HepG2 (cell line): ENCODE measurements at regions not wholly inside any gene's neighbourhood (a gene's known extent, or its start where the extent isn't known, plus 50 kb on each side); places are given as distances from the start of the nearest gene placed in this dataset.

ENCODE experiments used
- CREBL2 ChIP-seq: sonication (generic); formaldehyde crosslinking; IDR thresholded peaks from 2 replicates; pipeline ENCODE4 v1.8.1; 2023; ENCODE audit warnings: missing genetic modification reagents, mild to moderate bottlenecking, borderline replicate concordance
- ERF ChIP-seq: IDR thresholded peaks from 2 replicates; pipeline ENCODE4 v1.6.1; 2018; ENCODE audit warnings: missing biosample characterization, missing genetic modification reagents
- FOXA3 ChIP-seq: IDR thresholded peaks from 2 replicates; pipeline ENCODE4 v1.6.1; 2016; ENCODE audit warnings: missing genetic modification reagents, missing compliant biosample characterization
- FOXP1 ChIP-seq, 2 experiments: fragments of 450-650 bp in 1 of 2; IDR thresholded peaks; 2 replicates each; pipeline ENCODE4 v1.6.1; 2017 to 2018; ENCODE audit warnings: antibody characterized with exemption in 1 of 2
- LCORL ChIP-seq, 2 experiments: fragments of 450-650 bp in 1 of 2; sonication (generic) in 1 of 2; formaldehyde crosslinking in 1 of 2; IDR thresholded peaks; 2 replicates each; pipeline versions ENCODE4 v1.5.0 to v1.6.1; 2017 to 2020; ENCODE audit warnings: antibody characterized with exemption in 1 of 2, missing genetic modification reagents in 1 of 2
- MAFK ChIP-seq, 2 experiments: IDR thresholded peaks in 1 of 2; conservative IDR thresholded peaks in 1 of 2; 2 replicates each; pipeline ENCODE4 v1.6.1; 2011; ENCODE audit warnings: improper control_type of control experiment in 2 of 2, low read length in 2 of 2
- MAZ ChIP-seq, 2 experiments: sonication (generic) in 1 of 2; formaldehyde crosslinking in 1 of 2; IDR thresholded peaks; 2 replicates each; pipeline versions ENCODE4 v1.5.0 to v1.6.1; 2012 to 2020; ENCODE audit warnings: low read depth in 2 of 2, mild to moderate bottlenecking in 2 of 2, borderline replicate concordance in 1 of 2, improper control_type of control experiment in 1 of 2, low read length in 1 of 2, missing genetic modification reagents in 1 of 2, moderate library complexity in 1 of 2
- MTF2 ChIP-seq: sonication (generic); formaldehyde crosslinking; IDR thresholded peaks from 2 replicates; pipeline ENCODE4 v1.5.0; 2020; ENCODE audit warnings: missing genetic modification reagents, borderline replicate concordance
- NAIF1 ChIP-seq: sonication (generic); formaldehyde crosslinking; IDR thresholded peaks from 2 replicates; pipeline ENCODE4 v1.5.0; 2020; ENCODE audit warnings: mild to moderate bottlenecking, missing genetic modification reagents, borderline replicate concordance
- NR2F6 ChIP-seq, 2 experiments: IDR thresholded peaks; 2 replicates each; pipeline ENCODE4 v1.6.1; 2016; ENCODE audit warnings: antibody characterized with exemption in 1 of 2, mild to moderate bottlenecking in 1 of 2
- RBFOX2 ChIP-seq: fragments of 200-400 bp; formaldehyde crosslinking; IDR thresholded peaks from 2 replicates; pipeline ENCODE4 v1.6.1; 2017; ENCODE audit warnings: low read depth, mild to moderate bottlenecking, low read length
- SAP130 ChIP-seq: IDR thresholded peaks from 2 replicates; pipeline ENCODE4 v1.6.1; 2016; ENCODE audit warnings: low read depth
- YEATS4 ChIP-seq: sonication (generic); formaldehyde crosslinking; IDR thresholded peaks from 2 replicates; pipeline ENCODE4 v1.4.0; 2020; ENCODE audit warnings: missing genetic modification reagents, borderline replicate concordance
- ZBTB38 ChIP-seq: sonication (generic); formaldehyde crosslinking; IDR thresholded peaks from 2 replicates; pipeline ENCODE4 v1.5.1; 2020; ENCODE audit warnings: mild to moderate bottlenecking, missing genetic modification reagents
- ZNF253 ChIP-seq: sonication (generic); formaldehyde crosslinking; IDR thresholded peaks from 2 replicates; pipeline ENCODE4 v1.8.0; 2022; ENCODE audit warnings: mild to moderate bottlenecking, missing genetic modification reagents, borderline replicate concordance
- ZNF484 ChIP-seq: sonication (generic); formaldehyde crosslinking; IDR thresholded peaks from 2 replicates; pipeline ENCODE4 v1.5.1; 2020; ENCODE audit warnings: mild to moderate bottlenecking, low read depth, missing genetic modification reagents, borderline replicate concordance
- ZNF563 ChIP-seq: sonication (generic); formaldehyde crosslinking; IDR thresholded peaks from 2 replicates; pipeline ENCODE4 v1.8.0; 2022; ENCODE audit warnings: mild to moderate bottlenecking, moderate library complexity, missing genetic modification reagents
- ZSCAN22 ChIP-seq: sonication (generic); formaldehyde crosslinking; IDR thresholded peaks from 2 replicates; pipeline ENCODE4 v1.4.0; 2020; ENCODE audit warnings: mild to moderate bottlenecking, missing genetic modification reagents
- TF ChIP-seq, protein P1 (sequence below): sonication (generic); formaldehyde crosslinking; IDR thresholded peaks from 2 replicates; pipeline ENCODE4 v1.4.0; 2020; ENCODE audit warnings: mild to moderate bottlenecking, missing genetic modification reagents
- TF ChIP-seq, protein P2 (sequence below): sonication (generic); formaldehyde crosslinking; IDR thresholded peaks from 2 replicates; pipeline ENCODE4 v1.8.0; 2022; ENCODE audit warnings: mild to moderate bottlenecking, missing genetic modification reagents
- TF ChIP-seq, protein P3 (sequence below): sonication (generic); formaldehyde crosslinking; IDR thresholded peaks from 2 replicates; pipeline ENCODE4 v1.9.0; 2021; ENCODE audit warnings: missing genetic modification reagents, mild to moderate bottlenecking, borderline replicate concordance

DNA sequence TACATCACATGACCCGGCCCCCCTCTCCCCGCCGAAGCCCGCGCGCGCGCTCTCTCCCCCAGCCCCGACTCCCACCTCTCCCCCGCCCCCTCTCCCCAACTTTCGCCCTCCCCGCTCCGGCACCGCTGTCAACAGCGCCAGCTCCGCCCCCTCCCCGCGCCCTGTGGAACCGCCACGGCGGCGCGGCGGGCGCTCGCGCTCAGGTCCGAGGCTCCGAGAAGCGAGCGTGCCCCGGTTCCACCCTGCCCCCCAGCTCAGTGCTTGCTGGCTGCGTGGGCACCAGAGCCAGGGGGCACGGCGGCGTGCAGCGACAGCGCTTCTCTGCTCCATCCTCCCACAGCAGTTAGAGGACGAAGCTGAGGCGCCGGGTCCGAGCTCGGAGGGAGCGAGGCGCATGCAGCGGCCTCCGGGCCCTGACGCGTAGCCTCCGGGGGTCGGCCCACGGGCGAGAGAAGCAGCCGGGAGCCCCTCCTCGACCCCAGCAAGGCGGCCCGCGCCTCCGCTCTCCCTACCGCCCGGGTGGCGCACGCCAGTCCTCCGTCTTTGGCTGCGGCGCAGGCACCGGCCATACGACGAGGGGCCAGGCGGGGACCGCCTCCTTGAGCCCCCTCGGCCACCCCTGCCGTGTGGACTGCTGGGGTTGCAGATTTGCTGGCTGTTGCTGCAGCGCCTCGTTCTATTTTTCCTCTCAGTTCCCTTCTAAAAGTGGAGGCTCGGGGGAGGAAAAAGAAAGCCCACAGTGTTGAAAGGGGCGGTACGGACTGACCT lies 109.5 kb downstream of the KCNRG start (continued):
- TF ChIP-seq, protein P1, sequence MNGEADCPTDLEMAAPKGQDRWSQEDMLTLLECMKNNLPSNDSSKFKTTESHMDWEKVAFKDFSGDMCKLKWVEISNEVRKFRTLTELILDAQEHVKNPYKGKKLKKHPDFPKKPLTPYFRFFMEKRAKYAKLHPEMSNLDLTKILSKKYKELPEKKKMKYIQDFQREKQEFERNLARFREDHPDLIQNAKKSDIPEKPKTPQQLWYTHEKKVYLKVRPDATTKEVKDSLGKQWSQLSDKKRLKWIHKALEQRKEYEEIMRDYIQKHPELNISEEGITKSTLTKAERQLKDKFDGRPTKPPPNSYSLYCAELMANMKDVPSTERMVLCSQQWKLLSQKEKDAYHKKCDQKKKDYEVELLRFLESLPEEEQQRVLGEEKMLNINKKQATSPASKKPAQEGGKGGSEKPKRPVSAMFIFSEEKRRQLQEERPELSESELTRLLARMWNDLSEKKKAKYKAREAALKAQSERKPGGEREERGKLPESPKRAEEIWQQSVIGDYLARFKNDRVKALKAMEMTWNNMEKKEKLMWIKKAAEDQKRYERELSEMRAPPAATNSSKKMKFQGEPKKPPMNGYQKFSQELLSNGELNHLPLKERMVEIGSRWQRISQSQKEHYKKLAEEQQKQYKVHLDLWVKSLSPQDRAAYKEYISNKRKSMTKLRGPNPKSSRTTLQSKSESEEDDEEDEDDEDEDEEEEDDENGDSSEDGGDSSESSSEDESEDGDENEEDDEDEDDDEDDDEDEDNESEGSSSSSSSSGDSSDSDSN (CRISPR knock-in tag): peak; percentile 64; the same call in 1 of the 2 replicates
- peak; percentile 66; the same call in 1 of the 2 replicates for TF ChIP-seq ZNF563 (CRISPR knock-in tag)
- peak; percentile 60; the same call in 1 of the 2 replicates for TF ChIP-seq ZNF253 (CRISPR knock-in tag)
- no peak for TF ChIP-seq NAIF1 (CRISPR knock-in tag)
- peak; percentile 46; the same call in 1 of the 2 replicates for TF ChIP-seq RBFOX2
- TF ChIP-seq MAZ (IDR thresholded peaks at IDR 0.05; ENCODE audit: borderline replicate concordance, low read depth, low read length): peak; percentile 58; the same call in 1 of the 2 replicates
- TF ChIP-seq MAZ (CRISPR knock-in tag; IDR thresholded peaks at IDR 0.05; ENCODE audit: low read depth): no peak
- no peak for TF ChIP-seq LCORL (IDR thresholded peaks at IDR 0.05)
- TF ChIP-seq LCORL (CRISPR knock-in tag; IDR thresholded peaks at IDR 0.05): peak; percentile 36; the same call in 1 of the 2 replicates
- TF ChIP-seq ERF: peak; percentile 13; the same call in 1 of the 2 replicates
- peak; percentile 24; the same call in 1 of the 2 replicates for TF ChIP-seq SAP130 (CRISPR knock-in tag)
- no peak for TF ChIP-seq FOXP1 (IDR thresholded peaks at IDR 0.05)
- TF ChIP-seq FOXP1 (CRISPR knock-in tag; IDR thresholded peaks at IDR 0.05): 0 out of 2 replicates have a peak, but pooled peaks have one; percentile 20
- TF ChIP-seq ZSCAN22 (CRISPR knock-in tag): no peak
- TF ChIP-seq YEATS4 (CRISPR knock-in tag): no peak; the same call in 1 of the 2 replicates
- TF ChIP-seq MAFK (conservative IDR thresholded peaks at IDR 0.05 in 1 of 2, IDR thresholded peaks at IDR 0.05 in 1 of 2; ENCODE audit: low read length in 2 of 2): peak in 1 of 2 experiments; percentile 22; a peak in 2 of 4 replicates
- TF ChIP-seq MTF2 (CRISPR knock-in tag): 0 out of 2 replicates have a peak, but pooled peaks have one; percentile 52
- TF ChIP-seq NR2F6 (IDR thresholded peaks at IDR 0.05): no peak
- TF ChIP-seq NR2F6 (CRISPR knock-in tag; IDR thresholded peaks at IDR 0.05): 0 out of 2 replicates have a peak, but pooled peaks have one; percentile 4
- TF ChIP-seq ZNF484: no peak
- TF ChIP-seq, protein P2, sequence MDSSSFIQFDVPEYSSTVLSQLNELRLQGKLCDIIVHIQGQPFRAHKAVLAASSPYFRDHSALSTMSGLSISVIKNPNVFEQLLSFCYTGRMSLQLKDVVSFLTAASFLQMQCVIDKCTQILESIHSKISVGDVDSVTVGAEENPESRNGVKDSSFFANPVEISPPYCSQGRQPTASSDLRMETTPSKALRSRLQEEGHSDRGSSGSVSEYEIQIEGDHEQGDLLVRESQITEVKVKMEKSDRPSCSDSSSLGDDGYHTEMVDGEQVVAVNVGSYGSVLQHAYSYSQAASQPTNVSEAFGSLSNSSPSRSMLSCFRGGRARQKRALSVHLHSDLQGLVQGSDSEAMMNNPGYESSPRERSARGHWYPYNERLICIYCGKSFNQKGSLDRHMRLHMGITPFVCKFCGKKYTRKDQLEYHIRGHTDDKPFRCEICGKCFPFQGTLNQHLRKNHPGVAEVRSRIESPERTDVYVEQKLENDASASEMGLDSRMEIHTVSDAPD (CRISPR knock-in tag): no peak
- peak; percentile 80; the same call in 1 of the 2 replicates for TF ChIP-seq CREBL2 (CRISPR knock-in tag)
- TF ChIP-seq FOXA3: peak; percentile 23; the same call in 1 of the 2 replicates
- 0 out of 2 replicates have a peak, but pooled peaks have one; percentile 25 for TF ChIP-seq ZBTB38
- TF ChIP-seq, protein P3, sequence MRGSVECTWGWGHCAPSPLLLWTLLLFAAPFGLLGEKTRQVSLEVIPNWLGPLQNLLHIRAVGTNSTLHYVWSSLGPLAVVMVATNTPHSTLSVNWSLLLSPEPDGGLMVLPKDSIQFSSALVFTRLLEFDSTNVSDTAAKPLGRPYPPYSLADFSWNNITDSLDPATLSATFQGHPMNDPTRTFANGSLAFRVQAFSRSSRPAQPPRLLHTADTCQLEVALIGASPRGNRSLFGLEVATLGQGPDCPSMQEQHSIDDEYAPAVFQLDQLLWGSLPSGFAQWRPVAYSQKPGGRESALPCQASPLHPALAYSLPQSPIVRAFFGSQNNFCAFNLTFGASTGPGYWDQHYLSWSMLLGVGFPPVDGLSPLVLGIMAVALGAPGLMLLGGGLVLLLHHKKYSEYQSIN (CRISPR knock-in tag): no peak
